Transverse colon (tissue), 4 donors: ENCODE measurements at regions not wholly inside any gene's neighbourhood (a gene's known extent, or its start where the extent isn't known, plus 50 kb on each side); places are given as distances from the start of the nearest gene placed in this dataset.
"Not testable (repeated sequence)": the region's sequence is repeated elsewhere in the genome, so short reads cannot be mapped to it uniquely, and the experiment has no call there.

Source experiments
- DNase-seq: peaks from one replicate; pipeline ENCODE4 v3.0.0-alpha.2; 2019
- H3K27ac ChIP-seq, 4 donors: fragments of 200-600 bp; sonication (generic); 2 replicates each; pipeline ENCODE4 v1.5.1; 2016 to 2018; ENCODE audit warnings: inconsistent platforms in 4 of 4
- H3K27me3 ChIP-seq: fragments of 200-600 bp; sonication (generic); 2 replicates; pipeline ENCODE4 v1.5.1; 2017; ENCODE audit warnings: inconsistent platforms
- H3K36me3 ChIP-seq, 4 donors: fragments of 200-600 bp; sonication (generic); 2 replicates each; pipeline ENCODE4 v1.5.1; 2017 to 2019; ENCODE audit warnings: inconsistent platforms in 4 of 4
- H3K4me1 ChIP-seq, 4 donors: fragments of 200-600 bp; sonication (generic); 2 replicates each; pipeline ENCODE4 v1.5.1; 2017 to 2020; ENCODE audit warnings: inconsistent platforms in 4 of 4
- H3K4me3 ChIP-seq, 4 donors: fragments of 200-600 bp; sonication (generic); 1 replicate in 1 of 4; 2 replicates in 3 of 4; pipeline versions ENCODE4 v1.5.1 to v1.6.1; 2017 to 2019; ENCODE audit warnings: inconsistent platforms in 4 of 4
- H3K9me3 ChIP-seq, 2 donors: fragments of 200-600 bp; sonication (generic); 2 replicates each; pipeline ENCODE4 v1.5.1; 2017 to 2019; ENCODE audit warnings: inconsistent platforms in 2 of 2
- EP300 ChIP-seq: sonication (generic); formaldehyde crosslinking; IDR thresholded peaks from one replicate; pipeline ENCODE4 v1.6.1; 2017; ENCODE audit warnings: antibody characterized with exemption, low read depth
- POLR2A ChIP-seq: fragments of 450-650 bp; IDR thresholded peaks from one replicate; pipeline ENCODE4 v1.6.1; 2016; ENCODE audit warnings: antibody characterized with exemption, mild to moderate bottlenecking, moderate library complexity
- POLR2AphosphoS5 ChIP-seq, 3 donors: sonication (generic); formaldehyde crosslinking; IDR thresholded peaks; one replicate each; pipeline ENCODE4 v1.6.1; 2016; ENCODE audit warnings: antibody characterized with exemption in 3 of 3
- WGBS, 2 donors: methylation state at CpG; one replicate each; pipeline ENCODE4 v1.1.5; 2018; ENCODE audit warnings: low coverage in 1 of 2; 5-methylcytosine and 5-hydroxymethylcytosine counted together
- in situ Hi-C, 4 donors: fragments of 200-750 bp; cut with MboI; loops; one replicate each; pipeline versions ENCODE4 v1.15.0 to v1.15.1; 2017; ENCODE audit warnings: low sequenced_read_pairs in 3 of 4, low pct_ligation_motif_present in 1 of 4, low pct_unique_long_range_greater_than_20kb in 1 of 4
- intact Hi-C: fragments of 100-400 bp; cut with DNase I; formaldehyde crosslinking; loops from one replicate; pipeline ENCODE4 v1.15.1; 2023; ENCODE audit warnings: low total_unique reads
- TF ChIP-seq, protein P1 (sequence below), 5 experiments: fragments of 200-600 bp in 3 of 5; fragments of 450-650 bp in 2 of 5; sonication (generic) in 3 of 5; IDR thresholded peaks; 1 replicate in 2 of 5; 2 replicates in 3 of 5; pipeline ENCODE4 v1.5.1; 2016 to 2017; ENCODE audit warnings: antibody characterized with exemption in 5 of 5, inconsistent platforms in 3 of 5, mild to moderate bottlenecking in 2 of 5, moderate library complexity in 1 of 5

GRCh38 chrX:3541336-3541735 is 172.1 kb downstream of the PRKX start:
- in situ Hi-C loops: no loop called here
- 67 to 79% methylated on average over 1 to 2 of the region's 2 CpGs for WGBS, 2 donors
- no peaks in the 10 kb centered on the region for H3K27me3 ChIP-seq
- no peak for DNase-seq
- TF ChIP-seq POLR2AphosphoS5 (IDR thresholded peaks at IDR 0.05): no peak
- no peak for TF ChIP-seq POLR2A
- TF ChIP-seq, protein P1, sequence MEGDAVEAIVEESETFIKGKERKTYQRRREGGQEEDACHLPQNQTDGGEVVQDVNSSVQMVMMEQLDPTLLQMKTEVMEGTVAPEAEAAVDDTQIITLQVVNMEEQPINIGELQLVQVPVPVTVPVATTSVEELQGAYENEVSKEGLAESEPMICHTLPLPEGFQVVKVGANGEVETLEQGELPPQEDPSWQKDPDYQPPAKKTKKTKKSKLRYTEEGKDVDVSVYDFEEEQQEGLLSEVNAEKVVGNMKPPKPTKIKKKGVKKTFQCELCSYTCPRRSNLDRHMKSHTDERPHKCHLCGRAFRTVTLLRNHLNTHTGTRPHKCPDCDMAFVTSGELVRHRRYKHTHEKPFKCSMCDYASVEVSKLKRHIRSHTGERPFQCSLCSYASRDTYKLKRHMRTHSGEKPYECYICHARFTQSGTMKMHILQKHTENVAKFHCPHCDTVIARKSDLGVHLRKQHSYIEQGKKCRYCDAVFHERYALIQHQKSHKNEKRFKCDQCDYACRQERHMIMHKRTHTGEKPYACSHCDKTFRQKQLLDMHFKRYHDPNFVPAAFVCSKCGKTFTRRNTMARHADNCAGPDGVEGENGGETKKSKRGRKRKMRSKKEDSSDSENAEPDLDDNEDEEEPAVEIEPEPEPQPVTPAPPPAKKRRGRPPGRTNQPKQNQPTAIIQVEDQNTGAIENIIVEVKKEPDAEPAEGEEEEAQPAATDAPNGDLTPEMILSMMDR (IDR thresholded peaks at IDR 0.05): no peak
- H3K27ac ChIP-seq: no peak overlapping the region
- H3K4me3 ChIP-seq: no peak overlapping the region
- no peaks in the 10 kb centered on the region for H3K9me3 ChIP-seq
- intact Hi-C loops: no loop called here
- no peaks in the 10 kb centered on the region for H3K36me3 ChIP-seq
- H3K4me1 ChIP-seq: no peaks in the 10 kb centered on the region

DNA sequence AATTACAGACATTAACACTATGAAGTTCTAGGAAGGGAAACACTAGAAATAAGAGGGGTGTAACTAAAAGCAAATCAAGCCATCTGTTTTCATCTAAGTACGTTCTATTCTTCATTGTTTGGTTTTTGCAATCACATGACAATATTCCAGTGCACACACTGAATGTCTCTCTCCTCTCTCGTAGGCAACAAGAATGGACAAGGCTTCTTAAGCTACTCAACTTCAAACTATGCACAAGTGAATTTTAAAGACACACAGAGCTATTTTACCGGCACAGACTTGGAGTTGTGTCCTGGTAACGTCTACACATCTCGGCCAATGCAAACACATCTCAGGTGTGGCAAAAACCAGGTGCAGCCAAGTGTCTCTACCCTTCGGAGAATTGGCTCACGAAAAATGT is 173.3 kb downstream of the PRKX start:
- Histone ChIP-seq H3K4me3 (no peak overlapping the region), H3K27ac (no peak overlapping the region), H3K36me3 (no peaks in the 10 kb centered on the region), H3K27me3 (no peaks in the 10 kb centered on the region), H3K9me3 (no peaks in the 10 kb centered on the region), H3K4me1 (no peaks in the 10 kb centered on the region)
- WGBS, 2 donors: 82% methylated on average over 7 of the region's 7 CpGs; no CpG with 5 or more reads in 1 of the 2 donors
- TF ChIP-seq POLR2AphosphoS5 (IDR thresholded peaks at IDR 0.05) (no peak), EP300 (no peak), POLR2A (no peak)
- TF ChIP-seq, protein P1 (IDR thresholded peaks at IDR 0.05): no peak
- no peak for DNase-seq
- intact Hi-C loops (no loop called here), in situ Hi-C loops (no loop called here)

- H3K4me1 ChIP-seq: no peaks in the 10 kb centered on the region
- intact Hi-C loops: no loop called here
- no peaks in the 10 kb centered on the region for H3K9me3 ChIP-seq
- WGBS, 2 donors: 64% methylated on average over 3 of the region's 3 CpGs; no CpG with 5 or more reads in 1 of the 2 donors
- no peak overlapping the region for H3K27ac ChIP-seq
- TF ChIP-seq EP300 (no peak), POLR2AphosphoS5 (IDR thresholded peaks at IDR 0.05) (no peak), POLR2A (no peak)
- TF ChIP-seq, protein P1 (IDR thresholded peaks at IDR 0.05): no peak
- DNase-seq: no peak
- in situ Hi-C loops: no loop called here
- no peak overlapping the region for H3K4me3 ChIP-seq
- no peaks in the 10 kb centered on the region for H3K36me3 ChIP-seq
- no peaks in the 10 kb centered on the region for H3K27me3 ChIP-seq
Measured at GRCh38 chrX:3532581-3533085, 180.8 kb downstream of the PRKX start.

- H3K36me3 ChIP-seq, H3K27me3 ChIP-seq, in situ Hi-C loops, H3K4me3 ChIP-seq, H3K27ac ChIP-seq, H3K4me1 ChIP-seq, H3K9me3 ChIP-seq, intact Hi-C loops, DNase-seq: not testable (repeated sequence)
- WGBS, 2 donors: 82% methylated on average over 3 of the region's 3 CpGs; no CpG with 5 or more reads in 1 of the 2 donors
Measured at GRCh38 chrX:3531435-3531834, 182.0 kb downstream of the PRKX start.

DNA sequence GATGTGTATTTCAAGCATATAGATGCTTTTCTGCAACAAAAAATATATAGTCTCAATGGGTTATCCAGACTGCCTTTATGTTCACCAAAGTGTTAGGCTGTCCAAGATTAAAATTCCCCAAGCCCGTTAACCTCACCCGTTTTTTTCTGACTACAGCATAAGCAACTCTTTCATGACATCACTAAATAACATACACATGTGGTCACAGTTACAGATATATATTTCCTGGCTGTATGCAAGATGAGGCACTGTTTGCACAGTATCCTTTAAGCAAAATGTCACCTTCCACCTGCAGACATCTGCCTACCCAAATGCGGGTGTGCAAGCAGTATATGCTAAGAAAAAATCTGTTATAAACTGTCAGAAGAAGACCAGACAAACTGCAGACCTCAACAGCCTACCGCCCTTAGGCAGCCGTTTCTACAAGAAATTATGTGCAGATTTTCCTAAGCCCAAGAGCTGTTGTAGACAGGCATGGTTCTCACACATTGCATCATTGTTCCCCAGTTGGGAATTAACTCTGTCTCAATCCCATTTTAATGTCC is 183.1 kb upstream of the MXRA5 start:
- Histone ChIP-seq H3K4me1 (no peaks in the 10 kb centered on the region), H3K36me3 (no peaks in the 10 kb centered on the region), H3K27ac (no peak overlapping the region), H3K9me3 (no peaks in the 10 kb centered on the region), H3K27me3 (no peaks in the 10 kb centered on the region), H3K4me3 (no peak overlapping the region)
- intact Hi-C loops: no loop called here
- TF ChIP-seq, protein P1 (IDR thresholded peaks at IDR 0.05): no peak
- TF ChIP-seq POLR2A (no peak), POLR2AphosphoS5 (IDR thresholded peaks at IDR 0.05) (no peak), EP300 (no peak)
- in situ Hi-C loops: no loop called here
- no peak for DNase-seq
- 58% methylated on average over 5 of the region's 5 CpGs; no CpG with 5 or more reads in 1 of the 2 donors for WGBS, 2 donors
